NCI-H2081 treated with DMSO at 0.1 percent for 48 hours (cell line): ENCODE measurements at regions not wholly inside any gene's neighbourhood (a gene's known extent, or its start where the extent isn't known, plus 50 kb on each side); places are given as distances from the start of the nearest gene placed in this dataset.

Experiments
- DNase-seq: peaks from one replicate; lab custom pipeline; 2025; lab: John Stamatoyannopoulos, UW

GRCh38 chr2:207257251-207258250 lies 91.8 kb upstream of the KLF7 start:
- DNase-seq, result no peak

- DNase-seq, result no peak
Measured at GRCh38 chr2:207258263-207258991, 92.7 kb upstream of the KLF7 start.

GRCh38 chr2:207260021-207260420 lies 94.3 kb upstream of the KLF7 start:
- DNase-seq, result no peak

GRCh38 chr2:207260947-207261346 lies 95.2 kb upstream of the KLF7 start:
- DNase-seq, result no peak

- DNase-seq, result no peak
Measured at GRCh38 chr2:207264310-207264709, 98.6 kb upstream of the KLF7 start.

GRCh38 chr2:207265332-207265731 lies 99.6 kb upstream of the KLF7 start:
- DNase-seq, result no peak

GRCh38 chr2:207265869-207266268 lies 100.1 kb upstream of the KLF7 start:
- no peak for DNase-seq

- no peak for DNase-seq
Measured at GRCh38 chr2:207266648-207267047, 100.9 kb upstream of the KLF7 start.

- DNase-seq, result no peak
Measured at GRCh38 chr2:207269038-207269437, 103.3 kb upstream of the KLF7 start.

GRCh38 chr2:207274530-207275189 lies 108.9 kb upstream of the KLF7 start:
- no peak for DNase-seq

GRCh38 chr2:207275779-207276178 lies 110.0 kb upstream of the KLF7 start:
- DNase-seq, result no peak

GRCh38 chr2:207276248-207276647 lies 110.5 kb upstream of the KLF7 start:
- DNase-seq, result no peak

GRCh38 chr2:207276858-207277257 lies 111.1 kb upstream of the KLF7 start:
- DNase-seq, result no peak

GRCh38 chr2:207279520-207279919 lies 113.8 kb upstream of the KLF7 start:
- no peak for DNase-seq

- no peak for DNase-seq
Measured at GRCh38 chr2:207281436-207281835, 115.7 kb upstream of the KLF7 start.

- DNase-seq, result no peak
Measured at GRCh38 chr2:207282916-207283315, 117.2 kb upstream of the KLF7 start.

GRCh38 chr2:207283356-207283755 lies 117.6 kb upstream of the KLF7 start:
- DNase-seq, result no peak

GRCh38 chr2:207284556-207285472 lies 119.1 kb upstream of the KLF7 start:
- DNase-seq, result peak; percentile 23

GRCh38 chr2:207285473-207285815 lies 119.7 kb upstream of the KLF7 start:
- no peak for DNase-seq

- no peak for DNase-seq
Measured at GRCh38 chr2:207286106-207286505, 120.4 kb upstream of the KLF7 start.

GRCh38 chr2:207288628-207289027 lies 122.9 kb upstream of the KLF7 start:
- peak; percentile 3 for DNase-seq
